Loucy (cell line): ENCODE measurements at regions not wholly inside any gene's neighbourhood (a gene's known extent, or its start where the extent isn't known, plus 50 kb on each side); places are given as distances from the start of the nearest gene placed in this dataset.

Experiments used
- CTCF ChIP-seq: fragments of 200-600 bp; sonication (generic); conservative IDR thresholded peaks from 2 replicates; pipeline ENCODE4 v1.5.1; 2014; ENCODE audit warnings: mild to moderate bottlenecking, antibody characterized with exemption, low read length
- EZH2phosphoT487 ChIP-seq: fragments of 200-600 bp; IDR thresholded peaks from 2 replicates; pipeline ENCODE4 v1.6.1; 2018; ENCODE audit warnings: antibody characterized with exemption, mild to moderate bottlenecking, moderate library complexity, borderline replicate concordance

DNA sequence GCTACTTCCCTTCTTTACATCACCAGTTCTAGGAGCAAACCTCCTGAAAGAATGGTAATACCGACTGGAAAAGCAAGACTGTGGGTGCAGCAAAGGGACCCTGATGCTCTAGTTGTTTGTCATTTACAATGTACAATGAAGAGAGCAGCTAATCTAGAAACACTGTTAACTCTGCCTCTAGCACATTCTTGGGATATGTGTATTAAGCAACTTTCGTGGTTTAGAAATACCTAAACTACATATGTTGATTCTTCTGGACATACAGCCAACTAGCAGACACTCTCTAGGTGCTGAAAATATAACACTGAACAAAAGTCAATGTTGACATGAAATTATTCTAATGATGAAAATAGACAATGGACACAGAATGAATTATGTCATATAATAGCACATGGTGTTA is 440.3 kb upstream of the MC4R start:
- no peak for TF ChIP-seq EZH2phosphoT487
- TF ChIP-seq CTCF = no peak
